Parathyroid adenoma (tissue), 2 donors: ENCODE measurements at regions not wholly inside any gene's neighbourhood (a gene's known extent, or its start where the extent isn't known, plus 50 kb on each side); places are given as distances from the start of the nearest gene placed in this dataset.

ENCODE experiments used
- H2AFZ ChIP-seq: fragments of 300-600 bp; sonication (generic); one replicate; pipeline ENCODE4 v1.7.0; 2017; ENCODE audit warnings: antibody characterized with exemption, mild to moderate bottlenecking
- H3K27ac ChIP-seq: fragments of 300-600 bp; sonication (generic); one replicate; pipeline ENCODE4 v1.7.0; 2017
- H3K27me3 ChIP-seq: fragments of 300-600 bp; sonication (generic); one replicate; pipeline ENCODE4 v1.7.0; 2017; ENCODE audit warnings: low read length; ENCODE audit not compliant: control insufficient read depth, insufficient read depth
- H3K36me3 ChIP-seq: fragments of 300-600 bp; sonication (generic); one replicate; pipeline ENCODE4 v1.7.0; 2017; ENCODE audit warnings: low read length; ENCODE audit not compliant: control insufficient read depth, insufficient read depth
- H3K4me1 ChIP-seq: fragments of 300-600 bp; sonication (generic); one replicate; pipeline ENCODE4 v1.7.0; 2017; ENCODE audit warnings: control low read depth
- H3K4me2 ChIP-seq: fragments of 300-600 bp; sonication (generic); one replicate; pipeline ENCODE4 v1.7.0; 2017; ENCODE audit warnings: low read length
- H3K4me3 ChIP-seq: fragments of 300-600 bp; sonication (generic); one replicate; pipeline ENCODE4 v1.7.0; 2017; ENCODE audit warnings: low read depth, low read length
- H3K79me2 ChIP-seq: fragments of 300-600 bp; sonication (generic); one replicate; pipeline ENCODE4 v1.7.0; 2017; ENCODE audit warnings: control low read depth
- H3K9ac ChIP-seq: fragments of 300-600 bp; sonication (generic); one replicate; pipeline ENCODE4 v1.7.0; 2017; ENCODE audit warnings: mild to moderate bottlenecking
- H3K9me3 ChIP-seq: fragments of 300-600 bp; sonication (generic); one replicate; pipeline ENCODE4 v1.7.0; 2017; ENCODE audit warnings: low read length; ENCODE audit not compliant: control insufficient read depth
- CTCF ChIP-seq: fragments of 300-600 bp; sonication (generic); IDR thresholded peaks from one replicate; pipeline ENCODE4 v1.7.0; 2017; ENCODE audit warnings: antibody characterized with exemption, mild to moderate bottlenecking
- donor health status: primary hyperparathyroidism.

DNA sequence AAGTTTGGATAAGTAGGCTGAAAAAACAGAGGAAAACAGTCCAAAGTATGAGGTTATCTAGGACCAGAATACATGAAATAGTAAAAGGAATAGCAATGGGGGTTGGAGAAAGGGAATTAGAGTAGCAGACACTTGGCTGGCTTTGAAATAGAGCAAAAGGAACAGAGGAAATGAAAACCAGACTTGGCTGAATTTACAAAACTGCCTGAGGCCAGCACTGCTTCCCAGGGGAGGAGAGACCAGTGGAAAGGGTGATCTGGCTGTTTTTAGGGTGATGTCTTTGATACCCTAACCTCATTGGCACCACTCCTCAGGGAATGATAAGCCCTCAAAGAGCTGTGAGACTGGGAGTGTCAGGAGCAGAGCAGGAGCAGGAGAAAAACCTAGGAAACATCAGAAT, 413.4 kb upstream of the SLC30A5 start:
- Histone ChIP-seq H3K4me2 (no peak overlapping the region), H3K27ac (peak overlapping the region; percentile 90), H3K9me3 (no peaks in the 10 kb centered on the region), H3K27me3 (no peaks in the 10 kb centered on the region), H3K4me1 (peaks cover 61% of the 10 kb centered on the region), H3K79me2 (no peaks in the 10 kb centered on the region), H3K4me3 (no peak overlapping the region), H3K9ac (no peak overlapping the region), H3K36me3 (no peaks in the 10 kb centered on the region), H2AFZ (peak overlapping the region; percentile 33)
- no peak for TF ChIP-seq CTCF

DNA sequence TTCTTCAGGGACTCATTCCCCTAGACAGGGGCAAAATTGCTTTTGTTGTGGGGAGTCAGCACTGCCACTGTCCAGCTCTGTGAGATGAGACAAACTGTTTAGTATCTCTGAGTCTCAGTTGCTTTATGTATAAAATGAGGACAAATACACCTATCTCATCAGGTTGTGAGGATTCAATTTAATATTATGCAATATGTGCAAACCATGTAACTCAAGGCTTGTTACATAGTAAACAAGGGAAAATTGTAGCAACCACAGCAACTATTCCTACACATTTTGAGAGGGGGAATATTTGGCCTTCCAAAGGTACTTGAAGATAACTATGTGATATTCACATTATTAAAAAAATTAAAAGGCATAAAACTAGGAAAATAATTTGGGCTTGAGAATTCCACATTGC, 411.9 kb upstream of the SLC30A5 start:
- Histone ChIP-seq H3K27ac (peak overlapping the region; percentile 90), H3K4me3 (no peak overlapping the region), H3K79me2 (no peaks in the 10 kb centered on the region), H2AFZ (peak overlapping the region; percentile 54), H3K9me3 (no peaks in the 10 kb centered on the region), H3K9ac (no peak overlapping the region), H3K4me1 (peaks cover 65% of the 10 kb centered on the region), H3K36me3 (no peaks in the 10 kb centered on the region), H3K4me2 (no peak overlapping the region), H3K27me3 (no peaks in the 10 kb centered on the region)
- no peak for TF ChIP-seq CTCF

DNA sequence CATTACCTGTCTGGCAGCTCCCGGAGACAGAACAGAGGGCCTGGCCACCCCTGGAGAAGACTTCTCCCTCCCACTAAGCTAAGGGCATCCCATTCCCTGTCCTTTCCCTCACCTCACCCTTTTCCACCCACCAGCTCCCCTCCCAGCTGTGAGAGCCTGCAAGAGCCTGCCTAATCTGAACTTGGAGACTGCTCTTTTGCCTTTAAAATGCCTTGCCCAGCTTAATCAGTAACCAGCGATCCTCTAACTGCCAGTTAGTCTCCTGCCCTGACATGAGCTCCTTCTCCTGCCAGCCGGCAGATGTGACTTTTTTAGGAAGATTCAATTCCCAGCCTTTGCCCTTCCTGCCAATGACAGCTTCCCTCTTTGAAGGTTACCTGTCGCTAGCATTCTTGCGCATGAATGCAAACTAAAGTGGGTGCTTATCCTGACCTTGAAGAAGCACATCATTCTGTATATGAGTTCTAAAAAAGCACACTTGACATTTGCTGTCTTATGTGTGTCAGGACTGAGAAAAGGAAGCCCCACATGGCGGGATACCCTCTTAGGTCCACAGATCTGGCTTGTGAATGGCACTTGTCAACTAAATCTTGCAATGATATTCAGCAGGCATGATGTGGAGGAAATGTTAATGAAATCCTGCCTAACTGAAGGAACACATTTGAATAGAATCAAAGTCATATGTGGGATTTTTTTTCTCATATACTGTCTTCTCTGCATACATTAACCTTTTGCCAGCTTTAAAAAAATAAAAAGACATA, 411.2 kb upstream of the SLC30A5 start:
- no peak overlapping the region for H3K4me3 ChIP-seq
- TF ChIP-seq CTCF, result no peak
- no peaks in the 10 kb centered on the region for H3K27me3 ChIP-seq
- peak overlapping the region; percentile 28 for H2AFZ ChIP-seq
- no peak overlapping the region for H3K4me2 ChIP-seq
- no peaks in the 10 kb centered on the region for H3K9me3 ChIP-seq
- no peaks in the 10 kb centered on the region for H3K79me2 ChIP-seq
- H3K27ac ChIP-seq, result peak overlapping the region; percentile 90
- H3K4me1 ChIP-seq, result peaks cover 65% of the 10 kb centered on the region
- no peaks in the 10 kb centered on the region for H3K36me3 ChIP-seq
- no peak overlapping the region for H3K9ac ChIP-seq

DNA sequence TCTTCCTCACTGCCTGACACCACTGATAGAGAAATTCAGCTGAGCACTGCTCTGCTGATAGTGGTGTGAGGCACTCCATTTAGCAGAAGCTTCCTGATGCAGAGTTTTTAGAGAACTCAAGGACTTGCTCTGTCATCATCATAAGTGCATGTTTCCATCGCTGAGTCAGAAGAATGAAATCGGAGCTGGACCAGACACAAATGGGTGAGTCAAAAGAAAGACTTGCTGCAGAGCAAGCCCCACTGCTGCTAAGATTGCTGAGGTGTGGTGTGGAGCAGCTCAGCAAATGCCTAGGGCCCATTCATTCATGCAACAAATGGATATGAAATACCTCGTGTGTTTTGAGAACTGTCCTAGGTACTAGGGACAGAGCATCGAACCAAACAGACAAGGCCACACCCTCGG, 410.2 kb upstream of the SLC30A5 start:
- no peaks in the 10 kb centered on the region for H3K9me3 ChIP-seq
- H3K79me2 ChIP-seq, result no peaks in the 10 kb centered on the region
- H3K4me2 ChIP-seq, result no peak overlapping the region
- no peaks in the 10 kb centered on the region for H3K27me3 ChIP-seq
- no peak overlapping the region for H2AFZ ChIP-seq
- H3K36me3 ChIP-seq, result no peaks in the 10 kb centered on the region
- TF ChIP-seq CTCF, result no peak
- H3K4me3 ChIP-seq, result no peak overlapping the region
- H3K27ac ChIP-seq, result peak overlapping the region; percentile 90
- no peak overlapping the region for H3K9ac ChIP-seq
- peaks cover 61% of the 10 kb centered on the region for H3K4me1 ChIP-seq

DNA sequence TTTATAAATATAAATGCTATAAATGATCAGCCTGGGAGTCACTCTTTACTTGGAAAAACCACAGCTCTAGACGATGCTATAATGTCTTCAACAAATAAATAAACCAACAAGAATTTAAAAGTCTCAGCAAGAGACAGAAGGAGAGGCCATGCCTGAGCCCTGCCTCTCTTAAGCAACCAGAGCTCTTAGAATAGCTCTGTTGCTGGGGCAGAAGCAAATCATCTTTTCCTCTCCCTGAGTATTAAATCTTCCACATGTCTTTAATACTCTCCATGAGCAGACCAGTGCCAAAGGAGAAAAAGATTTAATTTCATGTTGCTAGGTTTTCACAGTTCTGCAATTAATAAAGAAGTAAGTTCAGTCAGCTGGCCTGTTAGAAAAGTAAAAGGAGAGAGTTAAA, 408.0 kb upstream of the SLC30A5 start:
- Histone ChIP-seq H3K4me1 (peaks cover 39% of the 10 kb centered on the region), H3K27ac (peak overlapping the region; percentile 16), H2AFZ (peak overlapping the region; percentile 57), H3K4me3 (no peak overlapping the region), H3K9ac (no peak overlapping the region), H3K36me3 (no peaks in the 10 kb centered on the region), H3K27me3 (no peaks in the 10 kb centered on the region), H3K79me2 (no peaks in the 10 kb centered on the region), H3K4me2 (no peak overlapping the region), H3K9me3 (no peaks in the 10 kb centered on the region)
- no peak for TF ChIP-seq CTCF
